OCI-LY1 (cell line): ENCODE measurements at regions not wholly inside any gene's neighbourhood (a gene's known extent, or its start where the extent isn't known, plus 50 kb on each side); places are given as distances from the start of the nearest gene placed in this dataset.

Experiments
- CTCF ChIP-seq: fragments of 200-600 bp; sonication (generic), shearing (Covaris generic); IDR thresholded peaks from 2 replicates; pipeline ENCODE4 v1.5.1; 2017; ENCODE audit warnings: mild to moderate bottlenecking, antibody characterized with exemption, low read length, moderate library complexity, mixed read lengths
- EZH2 ChIP-seq: fragments of 200-600 bp; sonication (generic), shearing (Covaris generic); IDR thresholded peaks from 2 replicates; pipeline ENCODE4 v1.8.0; 2017; ENCODE audit warnings: borderline replicate concordance, mixed run types, mild to moderate bottlenecking, antibody characterized with exemption, low read length, moderate library complexity, mixed read lengths

GRCh38 chr10:120217736-120218135 lies 239.3 kb upstream of the PLPP4 start:
- TF ChIP-seq CTCF = no peak
- TF ChIP-seq EZH2 = no peak
